SW 1271 (cell line): ENCODE measurements at regions not wholly inside any gene's neighbourhood (a gene's known extent, or its start where the extent isn't known, plus 50 kb on each side); places are given as distances from the start of the nearest gene placed in this dataset.

Source experiments
- DNase-seq, 2 experiments: peaks; one replicate each; lab custom pipeline; 2025; lab: John Stamatoyannopoulos, UW

GRCh38 chr16:50469121-50469743 lies 79.0 kb upstream of the NKD1 start:
- no peak for DNase-seq

- no peak for DNase-seq
These were observed 79.5 kb upstream of the NKD1 start for GRCh38 chr16:50468749-50469078.

GRCh38 chr16:50467943-50468748 lies 80.0 kb upstream of the NKD1 start:
- DNase-seq = no peak

- no peak for DNase-seq
These were observed 80.6 kb upstream of the NKD1 start for GRCh38 chr16:50467559-50467942.

- DNase-seq = no peak
These were observed 82.0 kb upstream of the NKD1 start for GRCh38 chr16:50466170-50466569.

GRCh38 chr16:50464325-50465290 lies 83.6 kb upstream of the NKD1 start:
- no peak for DNase-seq

GRCh38 chr16:50463581-50464324 lies 84.4 kb upstream of the NKD1 start:
- no peak for DNase-seq

GRCh38 chr16:50462793-50463507 lies 85.2 kb upstream of the NKD1 start:
- no peak for DNase-seq

GRCh38 chr16:50461400-50461760 lies 86.8 kb upstream of the NKD1 start:
- DNase-seq = no peak

GRCh38 chr16:50460538-50461399 lies 87.4 kb upstream of the NKD1 start:
- no peak for DNase-seq

- DNase-seq = no peak
These were observed 88.6 kb upstream of the NKD1 start for GRCh38 chr16:50459496-50460080.

GRCh38 chr16:50458667-50459495 lies 89.3 kb upstream of the NKD1 start:
- DNase-seq = no peak

- DNase-seq = no peak
These were observed 89.2 kb upstream of the BRD7 start for GRCh38 chr16:50457979-50458491.

- no peak for DNase-seq
These were observed 88.6 kb upstream of the BRD7 start for GRCh38 chr16:50457423-50457822.

- no peak for DNase-seq
These were observed 86.6 kb upstream of the BRD7 start for GRCh38 chr16:50455288-50455845.

- no peak for DNase-seq
These were observed 84.7 kb upstream of the BRD7 start for GRCh38 chr16:50453446-50453845.

- no peak for DNase-seq
These were observed 83.2 kb upstream of the BRD7 start for GRCh38 chr16:50451951-50452508.

- DNase-seq = no peak
These were observed 82.2 kb upstream of the BRD7 start for GRCh38 chr16:50450957-50451356.
